HG02840 (cell line): ENCODE measurements at regions not wholly inside any gene's neighbourhood (a gene's known extent, or its start where the extent isn't known, plus 50 kb on each side); places are given as distances from the start of the nearest gene placed in this dataset.
"Not testable (repeated sequence)": the region's sequence is repeated elsewhere in the genome, so short reads cannot be mapped to it uniquely, and the experiment has no call there.

ENCODE experiments used
- ATAC-seq: cut with Tn5 transposase; IDR thresholded peaks from one replicate; pipeline ENCODE4 v1.9.1; 2021; ENCODE audit warnings: mild to moderate bottlenecking, moderate library complexity, moderate number of reproducible peaks; ENCODE audit not compliant: unreplicated experiment, low FRiP score

DNA sequence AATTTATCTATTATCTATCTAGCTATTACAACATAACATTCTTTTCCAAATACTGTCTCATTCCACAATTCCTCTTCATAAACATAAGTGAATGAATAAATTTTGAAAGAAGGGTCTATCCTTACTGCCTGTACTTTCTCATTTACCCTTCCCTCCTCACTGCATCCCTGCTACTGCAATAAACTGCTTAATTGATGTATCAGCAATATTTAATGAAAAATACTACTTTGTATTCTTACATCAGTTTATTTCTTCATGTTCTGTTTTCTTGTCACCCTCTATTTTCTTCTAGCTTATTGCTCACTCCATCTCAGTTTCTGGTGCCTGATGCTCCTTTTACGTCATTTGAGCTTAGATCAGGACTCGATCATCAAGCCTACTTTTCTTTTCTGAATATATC is 695.7 kb upstream of the ATXN7L3B start:
- no peak for ATAC-seq

DNA sequence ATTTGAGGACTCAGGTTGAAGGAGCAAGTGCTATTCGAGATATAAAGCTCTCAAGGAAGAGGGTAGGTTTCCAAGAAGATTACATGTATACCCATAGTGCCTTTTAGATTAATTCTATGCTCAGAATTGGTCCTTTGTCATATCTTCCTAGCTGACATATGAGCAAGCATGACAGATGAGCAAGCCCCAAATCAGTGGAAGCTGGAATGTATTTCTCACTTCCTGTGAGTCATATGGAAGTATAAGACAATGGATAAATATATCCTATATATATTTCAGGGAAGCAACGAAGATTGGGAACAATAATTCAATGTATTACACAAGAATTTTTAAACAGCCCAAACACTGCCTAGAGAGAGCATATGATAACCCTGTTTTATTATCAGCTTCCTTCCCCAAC is 674.1 kb upstream of the ATXN7L3B start:
- ATAC-seq: no peak

DNA sequence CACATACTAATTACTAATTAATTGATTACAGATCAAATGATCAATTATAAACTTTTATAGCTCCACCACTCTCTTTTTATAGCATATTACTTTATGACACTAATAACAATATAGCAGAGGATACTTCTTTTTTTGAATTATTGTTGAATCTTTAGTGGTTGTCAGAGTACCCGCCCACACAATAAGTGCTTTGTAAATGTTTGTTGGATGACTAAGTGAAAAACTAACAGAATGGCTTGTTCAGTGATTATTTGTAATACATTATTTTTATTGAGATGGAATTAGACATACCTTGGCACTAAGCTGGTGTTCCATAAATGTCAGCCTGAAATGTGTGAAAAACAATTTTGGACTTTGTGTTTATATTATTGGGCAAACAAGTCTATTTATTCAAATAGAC is 670.5 kb upstream of the ATXN7L3B start:
- ATAC-seq: no peak

DNA sequence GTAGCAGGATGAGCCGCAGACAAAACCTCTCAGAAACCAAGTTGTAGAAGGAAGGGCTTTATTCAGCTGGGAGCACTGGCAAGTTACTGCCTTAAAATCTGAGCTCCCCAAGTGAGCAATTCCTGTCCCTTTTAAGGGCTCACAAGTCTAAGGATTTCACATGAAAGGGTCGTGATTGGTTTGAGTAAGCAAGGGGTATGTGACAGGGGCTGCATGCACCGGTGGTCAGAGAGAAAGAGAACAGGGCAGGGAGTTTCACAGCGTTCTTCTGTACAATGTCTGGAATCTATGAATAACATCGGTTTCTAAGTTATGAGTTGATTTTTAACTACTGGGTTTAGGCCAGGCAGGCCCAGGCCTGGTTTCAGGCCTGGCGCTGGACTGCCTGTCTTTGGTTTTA is 660.3 kb upstream of the ATXN7L3B start:
- ATAC-seq: not testable (repeated sequence)

GRCh38 chr12:73892201-73892600 is 645.4 kb upstream of the ATXN7L3B start:
- ATAC-seq: no peak

GRCh38 chr12:73898645-73899044 is 639.0 kb upstream of the ATXN7L3B start:
- no peak for ATAC-seq

DNA sequence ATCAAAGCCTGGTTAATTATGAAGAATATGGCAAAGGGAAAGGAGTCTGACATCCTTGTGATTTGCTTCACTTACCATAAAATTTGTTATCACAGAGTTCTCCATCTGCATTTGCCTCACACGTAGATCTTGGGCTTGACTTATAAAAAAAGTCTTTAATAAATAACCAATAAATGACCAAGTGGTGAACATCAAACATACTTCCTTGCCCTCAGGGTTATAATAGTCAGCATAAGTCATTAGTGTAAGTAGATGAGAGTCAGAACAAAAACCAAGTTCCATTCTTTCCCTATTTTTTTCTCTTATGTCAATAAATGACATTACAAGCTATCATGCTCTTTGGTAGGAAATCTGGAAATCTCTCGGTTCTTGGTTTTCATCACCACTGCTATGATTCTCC is 635.4 kb upstream of the ATXN7L3B start:
- no peak for ATAC-seq

GRCh38 chr12:73906757-73907156 is 630.9 kb upstream of the ATXN7L3B start:
- ATAC-seq: no peak

- ATAC-seq: no peak
These were observed 601.8 kb upstream of the ATXN7L3B start for GRCh38 chr12:73935817-73936216.

- no peak for ATAC-seq
These were observed 590.2 kb upstream of the ATXN7L3B start for GRCh38 chr12:73947326-73948026.

- no peak for ATAC-seq
These were observed 587.1 kb upstream of the ATXN7L3B start for GRCh38 chr12:73950507-73950906.

- no peak for ATAC-seq
These were observed 585.5 kb upstream of the ATXN7L3B start for GRCh38 chr12:73951956-73952703.

DNA sequence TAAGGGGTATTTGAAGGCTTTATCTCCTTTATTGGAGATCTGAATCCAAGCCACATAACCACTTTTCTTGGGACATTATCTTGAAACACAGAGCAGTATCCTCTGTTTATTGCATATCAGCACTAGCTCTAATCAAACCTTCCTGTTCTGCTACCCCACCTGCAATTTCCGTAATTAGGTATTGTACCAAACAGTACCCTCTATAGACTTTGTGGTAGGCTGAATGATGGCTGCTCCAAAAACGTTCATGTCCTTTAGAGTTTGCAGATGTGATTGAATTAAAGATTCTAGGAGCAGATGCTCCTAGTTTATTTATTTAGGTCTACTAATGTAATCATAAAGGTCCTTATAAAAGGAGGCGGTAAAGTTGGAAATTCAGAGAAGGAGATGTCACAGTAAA is 573.0 kb upstream of the ATXN7L3B start:
- no peak for ATAC-seq

DNA sequence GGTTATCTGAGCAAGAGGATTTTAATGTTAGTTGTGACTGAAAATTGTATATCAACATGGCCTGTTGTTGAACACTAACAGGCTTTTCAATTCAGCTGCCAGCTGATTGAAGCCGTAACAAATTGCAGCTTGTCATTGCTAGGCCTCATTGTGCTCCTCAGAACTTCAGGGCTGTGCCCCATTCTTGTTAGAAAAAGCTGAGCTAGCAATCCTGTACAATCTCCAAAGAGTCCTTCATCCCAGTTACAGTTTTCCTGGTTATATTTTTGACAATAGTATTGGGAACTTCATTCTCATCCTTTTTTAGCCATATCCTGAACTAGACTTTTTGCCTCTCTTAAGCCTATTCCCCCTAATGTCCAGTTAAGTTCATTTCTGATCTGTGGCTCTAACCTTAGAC is 564.1 kb upstream of the ATXN7L3B start:
- ATAC-seq: no peak

- ATAC-seq: no peak
These were observed 553.1 kb upstream of the ATXN7L3B start for GRCh38 chr12:73984552-73984951.

DNA sequence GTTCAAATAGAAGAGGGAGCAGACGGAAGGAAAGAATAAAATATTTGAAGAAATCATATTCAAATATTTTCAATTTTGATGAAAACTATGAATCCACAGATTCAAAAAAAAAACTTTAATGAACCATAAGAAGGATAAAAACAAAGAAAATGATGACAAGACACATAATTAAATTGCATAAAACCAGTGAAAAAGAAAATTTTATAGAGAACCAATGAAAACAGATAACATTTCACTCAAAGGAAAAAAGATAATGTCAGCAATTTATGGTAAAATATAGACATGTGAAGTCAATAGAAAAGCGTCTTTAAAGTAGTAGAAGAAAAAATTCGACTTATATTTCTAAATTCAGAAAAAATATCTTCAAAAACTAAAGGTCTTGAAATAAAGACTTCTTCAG is 546.5 kb upstream of the ATXN7L3B start:
- no peak for ATAC-seq

- no peak for ATAC-seq
These were observed 538.7 kb upstream of the ATXN7L3B start for GRCh38 chr12:73998894-73999293.

DNA sequence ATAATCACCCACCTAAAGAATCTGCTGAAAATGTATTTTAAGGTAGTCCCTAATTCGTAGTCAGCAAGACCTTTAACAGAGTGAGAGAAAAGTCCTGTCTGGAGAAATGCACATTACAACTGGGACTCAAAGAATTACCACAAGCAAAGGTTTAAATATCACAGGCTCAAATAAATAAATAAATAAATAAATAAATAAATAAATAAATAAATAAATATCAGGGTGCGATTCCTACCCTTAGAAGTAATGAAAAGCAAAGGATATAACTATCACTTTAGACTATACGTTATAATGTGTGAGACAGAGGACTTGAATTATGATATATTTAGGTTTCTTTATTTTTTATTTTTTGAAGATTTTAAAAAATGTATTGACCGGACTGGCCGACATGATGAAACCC is 522.5 kb upstream of the ATXN7L3B start:
- no peak for ATAC-seq

DNA sequence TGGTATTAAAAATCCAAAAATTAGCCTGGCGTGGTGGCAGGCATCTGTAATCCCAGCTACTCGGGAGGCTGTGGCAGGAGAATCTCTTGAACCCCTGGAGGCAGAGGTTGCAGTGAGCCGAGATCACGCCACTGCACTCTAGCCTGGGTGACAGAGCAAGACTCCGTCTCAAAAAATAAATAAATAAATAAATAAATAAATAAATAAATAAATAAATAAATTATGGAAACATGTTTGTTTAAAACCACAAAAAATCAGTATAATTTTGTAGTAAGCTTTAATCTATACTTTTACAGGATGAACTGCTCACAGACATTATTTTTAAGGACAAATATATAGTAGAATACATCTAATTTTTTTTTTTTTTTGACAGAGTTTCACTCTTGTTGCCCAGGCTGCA is 521.3 kb upstream of the ATXN7L3B start:
- not testable (repeated sequence) for ATAC-seq

DNA sequence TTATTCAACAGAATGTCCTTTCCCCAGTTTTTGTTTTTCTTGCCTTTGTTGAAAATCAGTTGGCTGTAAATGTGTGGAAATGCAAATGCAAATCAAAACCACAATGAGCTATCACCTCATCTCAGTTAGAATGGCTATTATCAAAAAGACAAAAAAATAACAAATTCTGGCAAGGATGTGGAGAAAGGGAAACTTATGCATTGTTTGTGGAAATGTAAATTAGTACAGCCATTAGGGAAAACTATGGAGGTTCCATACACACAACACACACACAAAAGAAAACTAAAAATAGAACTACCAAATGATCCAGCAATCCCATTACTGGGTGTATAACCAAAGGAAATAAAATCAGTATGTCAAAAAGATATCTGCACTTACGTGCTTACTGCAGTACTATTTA is 518.8 kb upstream of the ATXN7L3B start:
- ATAC-seq: no peak

DNA sequence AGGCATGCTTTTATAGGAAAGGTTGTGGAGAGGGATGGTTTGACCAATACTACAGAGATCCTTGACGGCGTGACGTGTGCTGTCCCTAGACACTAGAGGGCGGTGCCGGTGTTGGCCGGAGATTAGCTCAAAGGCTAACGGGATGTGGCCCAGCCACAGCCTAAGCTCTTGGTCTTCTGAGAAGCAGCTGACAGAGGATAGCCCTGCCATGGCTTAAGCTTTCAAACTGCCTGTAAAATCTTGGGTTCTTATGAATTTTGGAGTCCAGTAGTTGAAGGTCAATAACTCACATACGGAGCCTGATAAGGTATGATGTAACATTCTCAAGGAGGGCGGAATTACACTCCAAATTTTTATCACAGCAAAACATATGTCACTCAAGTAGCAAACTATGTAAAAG is 515.7 kb upstream of the ATXN7L3B start:
- peak; percentile 99 for ATAC-seq

- ATAC-seq: no peak
These were observed 506.6 kb upstream of the ATXN7L3B start for GRCh38 chr12:74031045-74031444.
